Stomach (tissue), 4 donors: ENCODE measurements at regions not wholly inside any gene's neighbourhood (a gene's known extent, or its start where the extent isn't known, plus 50 kb on each side); places are given as distances from the start of the nearest gene placed in this dataset.

ENCODE experiments used
- EP300 ChIP-seq: sonication (generic); formaldehyde crosslinking; IDR thresholded peaks from one replicate; pipeline ENCODE4 v1.6.1; 2017; ENCODE audit warnings: antibody characterized with exemption
- POLR2A ChIP-seq, 4 donors: fragments of 450-650 bp; IDR thresholded peaks; one replicate each; pipeline ENCODE4 v1.6.1; 2016; ENCODE audit warnings: antibody characterized with exemption in 4 of 4, control low read depth in 2 of 4, mild to moderate bottlenecking in 1 of 4, moderate library complexity in 1 of 4
- POLR2AphosphoS5 ChIP-seq, 3 donors: sonication (generic); formaldehyde crosslinking; IDR thresholded peaks; one replicate each; pipeline ENCODE4 v1.6.1; 2016; ENCODE audit warnings: antibody characterized with exemption in 3 of 3
- TF ChIP-seq, protein P1 (sequence below), 7 experiments: fragments of 450-650 bp in 4 of 7; fragments of 200-600 bp in 3 of 7; sonication (generic) in 3 of 7; IDR thresholded peaks; one replicate each; pipeline ENCODE4 v1.5.1; 2016 to 2019; ENCODE audit warnings: antibody characterized with exemption in 7 of 7, control low read depth in 2 of 7, mild to moderate bottlenecking in 1 of 7

GRCh38 chr2:59660262-59660661 is 893.2 kb downstream of the BCL11A start:
- TF ChIP-seq, protein P1, sequence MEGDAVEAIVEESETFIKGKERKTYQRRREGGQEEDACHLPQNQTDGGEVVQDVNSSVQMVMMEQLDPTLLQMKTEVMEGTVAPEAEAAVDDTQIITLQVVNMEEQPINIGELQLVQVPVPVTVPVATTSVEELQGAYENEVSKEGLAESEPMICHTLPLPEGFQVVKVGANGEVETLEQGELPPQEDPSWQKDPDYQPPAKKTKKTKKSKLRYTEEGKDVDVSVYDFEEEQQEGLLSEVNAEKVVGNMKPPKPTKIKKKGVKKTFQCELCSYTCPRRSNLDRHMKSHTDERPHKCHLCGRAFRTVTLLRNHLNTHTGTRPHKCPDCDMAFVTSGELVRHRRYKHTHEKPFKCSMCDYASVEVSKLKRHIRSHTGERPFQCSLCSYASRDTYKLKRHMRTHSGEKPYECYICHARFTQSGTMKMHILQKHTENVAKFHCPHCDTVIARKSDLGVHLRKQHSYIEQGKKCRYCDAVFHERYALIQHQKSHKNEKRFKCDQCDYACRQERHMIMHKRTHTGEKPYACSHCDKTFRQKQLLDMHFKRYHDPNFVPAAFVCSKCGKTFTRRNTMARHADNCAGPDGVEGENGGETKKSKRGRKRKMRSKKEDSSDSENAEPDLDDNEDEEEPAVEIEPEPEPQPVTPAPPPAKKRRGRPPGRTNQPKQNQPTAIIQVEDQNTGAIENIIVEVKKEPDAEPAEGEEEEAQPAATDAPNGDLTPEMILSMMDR (IDR thresholded peaks at IDR 0.05), result no peak
- TF ChIP-seq POLR2AphosphoS5 (IDR thresholded peaks at IDR 0.05), result no peak
- TF ChIP-seq EP300, result no peak
- no peak for TF ChIP-seq POLR2A (IDR thresholded peaks at IDR 0.05)
